HG03521 (cell line): ENCODE measurements at regions not wholly inside any gene's neighbourhood (a gene's known extent, or its start where the extent isn't known, plus 50 kb on each side); places are given as distances from the start of the nearest gene placed in this dataset.

ENCODE experiments used
- ATAC-seq: cut with Tn5 transposase; IDR thresholded peaks from one replicate; pipeline ENCODE4 v1.9.1; 2021; ENCODE audit warnings: mild to moderate bottlenecking, moderate library complexity; ENCODE audit not compliant: unreplicated experiment

GRCh38 chr2:2639251-2640139, 308.4 kb upstream of the MYT1L start:
- no peak for ATAC-seq

- ATAC-seq = no peak
Measured at GRCh38 chr2:2638547-2639220, 307.6 kb upstream of the MYT1L start.

GRCh38 chr2:2636813-2637212, 305.7 kb upstream of the MYT1L start:
- no peak for ATAC-seq

- ATAC-seq = no peak
Measured at GRCh38 chr2:2635025-2635528, 304.0 kb upstream of the MYT1L start.

- no peak for ATAC-seq
Measured at GRCh38 chr2:2633017-2633416, 301.9 kb upstream of the MYT1L start.

- no peak for ATAC-seq
Measured at GRCh38 chr2:2623939-2624338, 292.9 kb upstream of the MYT1L start.

- no peak for ATAC-seq
Measured at GRCh38 chr2:2621855-2622254, 290.8 kb upstream of the MYT1L start.

- no peak for ATAC-seq
Measured at GRCh38 chr2:2620604-2621003, 289.5 kb upstream of the MYT1L start.

GRCh38 chr2:2619995-2620394, 288.9 kb upstream of the MYT1L start:
- no peak for ATAC-seq

- ATAC-seq = no peak
Measured at GRCh38 chr2:2614452-2614851, 283.4 kb upstream of the MYT1L start.

GRCh38 chr2:2613279-2614199, 282.5 kb upstream of the MYT1L start:
- ATAC-seq = peak; percentile 100

GRCh38 chr2:2610751-2611150, 279.7 kb upstream of the MYT1L start:
- ATAC-seq = no peak

GRCh38 chr2:2600366-2600765, 269.3 kb upstream of the MYT1L start:
- ATAC-seq = no peak

GRCh38 chr2:2599441-2599840, 268.4 kb upstream of the MYT1L start:
- ATAC-seq = no peak

- no peak for ATAC-seq
Measured at GRCh38 chr2:2597712-2598111, 266.6 kb upstream of the MYT1L start.

GRCh38 chr2:2591542-2591940, 260.5 kb upstream of the MYT1L start:
- ATAC-seq = no peak

GRCh38 chr2:2590841-2591541, 259.9 kb upstream of the MYT1L start:
- ATAC-seq = no peak

- ATAC-seq = no peak
Measured at GRCh38 chr2:2590141-2590540, 259.1 kb upstream of the MYT1L start.

GRCh38 chr2:2588777-2589176, 257.7 kb upstream of the MYT1L start:
- no peak for ATAC-seq

- no peak for ATAC-seq
Measured at GRCh38 chr2:2587354-2587753, 256.3 kb upstream of the MYT1L start.
